CD4-positive, alpha-beta T cell treated with Interleukin-6 at 100 ng/mL for 8 hours (primary cell): ENCODE measurements at regions not wholly inside any gene's neighbourhood (a gene's known extent, or its start where the extent isn't known, plus 50 kb on each side); places are given as distances from the start of the nearest gene placed in this dataset.

Experiments
- DNase-seq: peaks from one replicate; pipeline ENCODE4 v3.0.0-alpha.2; 2020; ENCODE audit warnings: mixed read lengths, low spot score

DNA sequence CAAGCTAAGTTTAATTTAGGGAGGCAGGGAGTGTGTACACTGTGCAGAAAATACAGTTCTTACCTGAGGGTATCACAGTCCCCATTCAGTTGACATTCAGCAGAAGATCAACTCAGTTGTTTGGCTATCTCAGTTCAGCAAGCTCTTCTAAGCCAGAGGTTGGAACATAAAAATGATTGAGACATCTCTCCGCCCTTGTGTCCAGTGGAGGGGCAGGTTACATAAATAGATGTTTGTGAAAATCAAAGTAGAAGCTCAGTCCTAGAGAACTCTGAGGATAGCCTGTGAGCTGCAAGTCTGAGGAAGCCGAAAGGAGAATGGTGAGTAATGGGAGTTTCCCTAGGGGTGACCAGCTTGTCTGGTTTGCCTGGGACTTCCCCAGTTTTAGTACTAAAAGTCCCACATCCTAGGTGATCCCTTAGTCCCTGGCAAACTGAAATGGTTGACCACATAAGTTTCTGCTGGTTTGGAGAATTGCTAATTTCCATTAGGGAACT lies 251.4 kb upstream of the ATP2B1 start:
- DNase-seq, result peak; percentile 18

DNA sequence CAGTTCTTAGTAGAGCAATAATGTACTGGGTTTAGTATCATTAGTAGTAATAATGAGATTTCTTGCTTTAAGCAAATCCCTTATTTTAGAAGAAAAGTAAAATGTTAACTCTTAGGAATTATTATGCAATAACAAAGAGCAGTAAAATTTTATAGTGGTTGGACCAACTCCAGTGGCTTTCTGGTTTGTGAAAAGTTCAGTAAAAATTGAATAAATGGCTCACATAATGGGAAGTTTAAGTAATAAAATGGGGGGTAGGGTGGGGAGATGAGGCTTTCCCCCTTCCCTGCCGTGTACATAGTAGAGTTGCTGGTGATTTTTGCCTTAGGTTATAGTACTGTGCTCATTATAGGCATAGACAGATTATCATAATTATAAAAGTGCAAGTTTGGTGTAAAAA lies 250.5 kb upstream of the ATP2B1 start:
- no peak for DNase-seq

DNA sequence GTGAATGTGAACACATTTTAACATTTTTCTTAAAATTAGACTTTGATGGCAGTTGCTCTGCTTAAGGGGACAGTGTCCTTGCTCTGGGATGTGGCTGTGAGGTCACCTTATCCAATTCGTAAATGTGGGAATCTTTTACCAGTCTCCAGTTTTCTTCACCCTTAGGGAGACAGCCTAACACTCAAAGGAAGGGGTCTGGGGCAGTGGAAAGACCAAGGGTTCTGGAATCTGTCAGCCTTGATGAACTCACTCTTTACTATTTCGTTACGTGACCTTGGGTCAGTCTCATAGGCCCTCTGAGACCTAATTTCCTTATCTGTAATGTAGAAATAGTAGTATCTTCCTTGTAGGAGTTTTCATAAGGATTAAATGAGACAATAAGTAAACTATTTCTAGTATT lies 245.6 kb upstream of the ATP2B1 start:
- DNase-seq, result no peak

DNA sequence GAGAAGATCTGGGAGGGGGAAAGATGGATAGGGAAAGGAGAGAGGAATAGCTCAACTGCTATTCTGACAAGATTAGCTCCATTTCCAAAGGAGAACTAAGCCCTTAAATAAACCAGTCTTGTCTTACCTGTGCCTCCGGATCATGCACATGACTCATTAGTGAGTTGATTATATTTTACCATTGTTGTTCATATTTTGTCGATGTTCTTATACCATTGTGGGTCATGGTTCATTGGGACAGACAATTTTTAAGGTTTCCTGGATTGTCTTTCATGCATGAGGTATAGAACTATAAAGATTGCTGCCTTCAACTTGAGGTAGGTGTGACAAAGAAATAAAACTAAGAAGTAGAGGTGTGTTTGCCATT lies 243.0 kb upstream of the ATP2B1 start:
- no peak for DNase-seq

DNA sequence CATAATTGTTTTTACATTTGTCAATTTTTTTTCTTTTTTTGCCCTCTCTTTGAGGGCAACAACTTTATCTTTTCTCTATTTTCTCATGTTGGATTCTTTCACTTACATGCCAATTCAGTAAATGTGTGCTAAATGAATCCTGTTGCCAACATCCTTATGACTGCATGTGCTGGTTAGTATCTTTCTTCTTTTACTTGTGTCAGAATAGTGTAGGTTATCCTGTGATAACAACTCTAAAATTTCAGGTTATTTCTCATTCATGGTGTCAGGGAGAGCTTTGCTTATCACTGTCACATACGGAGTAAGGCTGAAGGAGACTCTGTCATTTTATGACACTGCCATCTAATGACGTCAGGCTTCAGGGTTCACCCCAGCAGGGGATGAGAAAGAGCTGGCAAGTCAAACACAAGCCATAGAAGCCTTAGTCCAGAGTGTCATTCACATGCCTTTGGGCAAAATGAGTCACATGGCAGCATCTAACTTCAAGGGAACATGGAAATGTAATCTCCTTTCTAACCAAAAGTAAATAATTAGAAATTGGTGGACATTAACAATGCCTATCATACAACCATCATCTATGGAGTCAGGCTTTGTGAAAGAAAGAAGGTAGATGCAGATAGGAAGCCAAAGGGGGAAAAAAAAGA lies 242.5 kb upstream of the ATP2B1 start:
- DNase-seq, result no peak

DNA sequence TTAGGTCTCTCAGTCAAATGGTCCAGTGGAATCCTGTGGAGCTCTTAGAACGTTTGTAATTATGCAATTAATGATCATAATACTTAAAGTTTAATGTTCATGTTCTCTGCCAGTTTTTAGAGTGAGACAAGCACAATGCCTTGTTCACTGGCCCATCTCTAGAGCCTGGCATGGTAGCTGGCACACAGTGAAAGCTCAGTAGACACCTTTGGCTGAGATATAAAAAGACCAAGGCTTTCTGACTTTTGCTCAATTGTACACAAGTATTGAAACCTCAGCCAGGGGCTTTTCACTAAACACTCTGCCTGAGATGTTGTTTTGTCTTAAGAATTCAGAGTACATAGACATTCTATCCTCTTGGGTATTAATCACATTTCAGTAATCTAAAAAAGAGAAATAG lies 241.8 kb upstream of the ATP2B1 start:
- DNase-seq, result no peak

DNA sequence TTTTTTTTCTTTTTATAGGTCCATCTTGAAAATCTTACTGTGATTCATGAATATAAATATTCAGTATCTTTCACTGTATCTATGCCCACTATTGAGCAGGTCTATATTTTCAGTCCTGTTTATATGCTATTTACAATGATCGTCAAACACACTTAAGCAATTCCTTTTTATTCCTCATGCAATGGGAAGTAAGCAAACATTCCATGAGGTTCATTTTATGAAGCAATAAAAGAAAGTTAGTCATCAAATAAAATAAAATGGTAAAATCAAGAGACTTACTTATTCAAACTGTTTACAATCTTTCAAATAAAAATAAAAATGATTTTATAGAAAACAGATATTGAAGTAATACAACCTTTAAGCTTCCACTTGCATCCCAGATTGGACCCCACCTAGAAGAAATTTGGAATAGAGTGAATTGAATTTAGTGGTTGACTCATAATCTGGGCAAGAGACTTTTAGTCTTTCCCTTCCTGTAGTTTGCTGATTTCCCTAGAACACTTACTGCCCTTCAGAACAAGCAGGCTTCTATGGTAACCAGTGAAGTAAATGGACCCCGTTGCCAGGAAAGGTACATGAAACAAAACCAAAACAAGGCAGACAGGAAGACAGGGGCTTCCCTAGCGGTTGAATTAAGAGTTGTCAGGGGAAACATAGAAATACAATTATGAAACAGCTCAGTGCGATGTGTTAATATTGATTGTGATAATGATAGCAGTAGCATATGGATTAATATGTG lies 241.0 kb upstream of the ATP2B1 start:
- DNase-seq, result peak; percentile 79

DNA sequence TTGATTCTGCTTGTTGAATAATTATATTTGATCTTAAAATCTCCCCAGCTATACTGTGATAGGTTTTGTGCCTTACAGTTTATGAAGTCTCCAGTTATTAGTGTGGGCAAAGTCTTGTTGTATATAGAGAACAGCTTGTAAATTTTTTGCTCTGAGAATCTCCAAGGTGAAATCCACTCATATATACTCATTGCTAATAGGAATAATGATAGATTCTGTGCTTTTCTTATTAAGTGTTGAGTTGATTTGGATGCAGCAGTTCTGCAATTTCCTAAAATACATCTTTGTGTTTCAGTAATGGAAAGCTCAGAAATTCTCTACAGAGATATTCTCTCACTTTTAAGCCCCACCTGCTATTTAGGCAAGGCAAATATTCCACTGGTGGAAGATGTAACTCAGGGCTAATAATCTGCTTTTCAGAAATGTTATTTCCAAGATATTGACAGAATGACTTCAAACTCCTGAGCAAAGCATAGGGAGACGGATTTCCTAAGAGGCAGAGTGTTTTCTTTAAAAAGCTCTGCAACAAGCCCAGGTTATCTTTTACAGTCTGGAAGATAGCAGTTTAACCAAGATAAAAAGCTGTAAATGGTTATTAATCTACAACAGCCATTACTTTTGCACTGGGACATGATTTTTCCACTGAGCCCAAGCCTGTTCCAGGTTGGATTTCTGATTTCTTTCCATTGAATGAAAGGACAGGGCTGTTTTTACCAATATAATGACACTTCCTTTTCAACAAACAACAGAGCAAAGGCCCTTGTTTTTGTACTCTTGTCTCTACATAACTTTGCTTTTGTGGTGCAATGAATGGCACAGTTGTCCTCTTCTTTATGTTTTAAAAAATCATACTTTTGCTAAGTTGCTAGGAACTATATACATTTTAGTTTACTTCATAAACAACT lies 239.9 kb upstream of the ATP2B1 start:
- no peak for DNase-seq

DNA sequence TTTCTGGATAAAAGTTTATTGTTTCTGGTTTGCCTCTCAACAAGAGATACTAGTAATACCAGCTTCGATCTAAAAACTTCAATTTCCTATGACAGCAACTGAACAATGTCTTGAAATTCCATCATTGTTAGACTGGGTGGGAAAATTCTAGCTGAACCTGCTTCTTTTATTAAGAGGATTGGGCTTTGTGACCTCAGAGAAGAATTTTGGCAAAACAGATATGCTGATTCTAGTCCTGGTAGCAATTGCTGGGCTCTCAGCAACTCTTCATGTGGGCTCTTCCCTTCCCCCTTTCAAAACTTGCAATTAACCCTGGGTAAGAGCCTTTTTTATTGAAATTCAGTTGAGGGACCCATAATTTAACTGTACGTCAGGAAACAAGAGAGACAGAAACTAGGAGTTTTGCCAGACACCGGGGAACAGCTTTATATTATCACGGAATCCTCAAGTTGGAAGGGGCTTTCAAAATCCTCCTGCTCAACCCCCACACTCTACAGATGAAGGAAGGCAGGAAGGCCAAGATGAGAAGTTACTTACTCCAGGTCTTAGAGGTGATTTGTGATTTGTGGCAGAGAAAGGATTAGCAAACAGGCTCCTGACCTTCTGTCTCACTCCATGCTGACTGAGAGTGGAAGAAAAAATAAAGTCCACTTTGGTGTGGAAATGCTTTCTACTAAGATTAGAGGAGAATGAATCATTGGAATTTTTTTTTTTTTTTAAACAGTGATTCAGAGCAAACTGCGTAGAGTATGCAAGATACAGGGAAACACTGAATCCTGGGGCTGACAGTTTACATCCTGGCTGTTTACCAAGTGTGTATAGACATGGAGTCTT lies 239.0 kb upstream of the ATP2B1 start:
- DNase-seq, result no peak

DNA sequence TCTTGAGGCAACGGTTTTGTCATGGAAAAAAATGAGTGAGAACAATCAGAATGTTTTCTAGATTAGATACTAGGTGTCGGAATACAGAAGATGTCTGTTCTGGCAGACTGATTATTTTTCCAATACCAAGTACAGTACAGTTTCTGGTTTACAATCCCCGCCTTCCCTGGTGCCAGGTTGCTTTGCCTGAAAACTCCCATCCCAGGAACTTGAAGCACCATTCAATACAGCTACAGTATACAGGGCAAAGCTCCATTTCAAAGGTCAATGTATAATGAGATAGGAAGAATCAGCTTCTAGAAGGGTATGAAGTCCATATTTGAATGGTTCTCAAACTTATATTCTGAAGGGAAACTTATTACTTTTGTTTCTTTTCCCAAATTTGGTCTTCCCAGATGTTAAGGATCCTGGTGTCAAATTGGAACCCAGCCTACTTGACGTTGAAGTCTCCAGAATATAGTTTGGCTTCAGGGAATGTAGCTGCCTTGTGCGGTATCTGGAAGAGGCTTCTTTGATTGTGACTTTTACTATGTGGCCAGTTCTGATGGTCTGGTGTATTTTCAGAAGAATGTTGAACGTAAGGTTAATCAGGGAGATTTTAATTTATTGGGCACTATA lies 238.0 kb upstream of the ATP2B1 start:
- DNase-seq, result no peak

DNA sequence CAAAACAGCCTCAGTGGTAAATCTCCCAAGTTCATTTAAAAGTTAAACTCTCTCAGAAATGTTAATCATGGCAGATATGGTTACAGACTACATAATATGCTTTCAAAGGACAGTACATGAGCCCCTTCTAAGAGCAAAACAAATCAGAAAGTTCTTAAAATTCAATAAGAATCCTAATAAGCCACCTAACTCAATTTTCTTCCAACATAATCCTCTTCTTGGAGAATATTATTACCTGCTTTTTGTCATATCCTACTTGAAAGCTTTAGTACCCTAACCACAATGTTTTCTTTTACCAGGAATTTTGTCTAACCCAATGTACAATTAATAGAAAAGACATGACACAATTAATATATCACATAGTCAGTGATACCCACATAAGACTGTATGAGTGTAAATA lies 236.5 kb upstream of the ATP2B1 start:
- no peak for DNase-seq

DNA sequence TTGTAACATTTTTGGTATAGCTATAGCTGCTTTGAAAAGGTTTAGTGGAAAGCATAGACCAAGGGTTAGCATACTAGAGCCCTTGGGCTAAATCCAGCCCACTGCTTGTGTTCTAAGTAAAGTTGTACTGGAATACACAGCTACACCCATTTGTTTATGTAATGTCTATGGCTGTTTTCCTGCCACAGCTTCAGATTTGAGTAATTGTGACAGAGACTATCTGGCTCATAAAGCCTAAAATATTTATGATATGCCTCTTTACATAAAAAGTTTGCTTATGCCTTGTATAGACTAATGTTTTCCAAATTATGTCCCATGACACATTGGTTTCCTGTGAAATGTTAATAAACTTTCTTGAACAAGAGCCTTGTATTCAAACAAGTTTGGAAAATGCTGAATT lies 234.8 kb upstream of the ATP2B1 start:
- no peak for DNase-seq

DNA sequence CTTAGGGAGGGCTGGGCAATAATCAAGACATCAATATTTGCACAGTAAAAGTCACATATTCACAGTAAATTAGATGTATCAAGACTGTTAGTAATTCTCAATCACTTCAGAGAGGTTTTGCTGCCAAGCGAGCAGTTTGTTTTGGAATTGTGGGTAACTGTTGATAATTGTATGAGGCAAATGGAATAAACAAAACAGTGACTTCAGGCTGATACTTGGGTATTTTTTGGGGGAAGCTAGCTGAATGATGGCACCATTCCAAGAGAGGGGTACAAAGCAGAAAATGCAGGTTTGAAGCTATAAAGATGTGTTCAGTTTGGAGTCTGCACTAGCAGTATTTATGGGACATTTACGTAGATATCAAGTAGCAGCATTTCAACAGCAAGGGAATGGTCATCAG lies 232.8 kb upstream of the ATP2B1 start:
- no peak for DNase-seq

DNA sequence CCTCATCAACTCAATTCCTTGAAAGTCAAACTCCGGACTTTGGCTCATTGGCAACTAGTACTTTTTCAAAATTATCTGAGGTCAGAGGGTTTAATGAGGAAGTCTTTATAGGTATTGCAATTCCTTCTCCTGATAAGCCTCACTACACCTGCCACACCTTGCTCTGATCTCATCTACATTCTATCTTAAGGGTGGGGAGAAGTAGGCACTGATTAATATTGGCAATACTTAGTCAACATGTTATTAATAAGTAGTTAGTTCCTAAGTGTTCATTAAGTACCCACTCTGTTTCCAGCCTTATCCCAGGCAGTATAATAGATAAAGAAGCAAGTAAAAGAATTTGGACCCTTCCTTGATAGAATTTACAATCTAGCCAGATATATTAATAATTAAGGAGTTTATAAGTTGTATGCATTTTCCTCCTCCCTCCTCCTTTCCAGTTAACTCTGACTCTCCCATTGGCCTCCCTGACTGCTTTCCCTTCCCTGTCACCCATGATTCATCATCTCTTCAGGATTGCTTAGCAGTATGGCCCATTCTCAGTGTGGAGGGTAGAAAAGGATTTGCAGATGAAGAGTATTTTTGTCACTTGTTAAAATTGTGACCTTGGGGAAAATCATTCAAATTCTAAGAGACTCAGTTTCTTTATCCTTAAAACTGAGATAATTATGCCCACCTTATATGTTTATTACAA lies 231.0 kb upstream of the ATP2B1 start:
- no peak for DNase-seq

DNA sequence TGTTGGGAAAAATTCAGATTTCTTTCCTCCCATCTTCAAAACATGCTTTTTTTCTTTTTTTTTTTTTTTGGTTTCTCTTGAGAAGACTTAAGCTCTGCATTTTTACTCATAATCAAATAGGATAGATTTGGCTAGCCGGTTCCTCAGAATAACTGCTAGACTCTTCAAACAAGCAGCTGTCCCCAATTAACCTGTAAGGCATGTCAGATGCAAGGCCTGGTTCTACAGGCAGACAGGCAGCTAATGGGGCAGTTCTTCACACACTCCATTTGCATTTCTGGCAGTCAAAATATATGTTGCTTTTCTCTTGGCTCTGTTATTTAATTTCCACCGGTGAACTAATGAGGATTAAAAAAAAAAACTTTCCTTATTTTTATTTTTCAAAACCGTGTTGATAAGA lies 228.0 kb upstream of the ATP2B1 start:
- DNase-seq, result no peak

DNA sequence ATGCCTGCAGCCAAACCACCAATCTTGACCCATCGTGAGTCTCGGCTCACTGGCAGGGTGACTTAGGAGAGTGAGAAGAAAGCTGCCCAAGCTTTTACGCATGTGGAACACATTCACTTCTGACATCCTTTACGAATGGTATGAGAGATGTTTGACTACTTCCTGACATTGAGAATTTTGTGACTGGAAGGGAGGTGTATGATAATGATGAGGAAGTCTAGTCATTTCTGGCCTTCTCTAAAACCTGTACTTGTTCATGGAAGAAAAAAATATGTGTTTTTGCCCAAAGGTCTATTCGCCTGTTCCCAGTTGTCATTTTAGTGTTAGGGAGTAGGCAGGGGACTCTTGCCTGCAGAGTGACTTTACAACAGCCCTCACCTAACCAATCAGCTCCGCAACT lies 227.2 kb upstream of the ATP2B1 start:
- DNase-seq, result no peak

DNA sequence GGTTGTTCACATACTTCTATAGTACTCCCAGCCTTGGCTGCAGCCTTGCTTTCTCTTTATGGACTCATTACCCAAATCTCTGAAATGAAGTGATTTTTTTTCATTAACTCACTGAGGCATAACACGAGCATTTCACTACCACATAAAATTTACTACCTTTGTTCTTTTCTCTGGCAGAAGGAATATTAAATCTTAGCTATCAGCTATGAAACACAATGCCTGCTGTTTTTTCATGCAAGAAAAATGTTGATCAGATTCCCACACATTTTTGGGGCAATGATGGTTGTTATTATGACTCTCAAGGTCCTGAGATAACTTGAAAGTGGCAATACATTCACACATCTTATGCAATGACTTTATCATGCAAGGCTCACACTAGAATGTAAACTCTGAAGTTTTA lies 225.3 kb upstream of the ATP2B1 start:
- DNase-seq, result no peak

DNA sequence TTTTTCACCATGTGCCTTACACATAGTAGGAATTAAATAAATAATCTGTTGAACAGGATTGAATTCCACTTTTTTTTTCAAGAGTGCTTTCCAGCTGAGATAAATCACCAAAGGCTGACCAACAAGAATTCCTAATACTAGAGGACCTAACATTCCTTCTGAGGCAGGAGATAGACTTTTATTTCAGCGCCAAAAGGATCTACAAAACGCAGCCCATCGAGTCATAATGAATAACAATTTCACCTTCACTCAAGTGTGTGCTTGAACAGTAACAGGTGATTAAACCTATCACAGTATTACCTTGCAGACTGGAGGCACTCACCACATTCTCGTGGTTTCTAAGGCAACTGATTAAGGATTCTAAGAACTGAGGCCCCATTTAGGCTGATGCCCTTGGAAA lies 224.3 kb upstream of the ATP2B1 start:
- no peak for DNase-seq

DNA sequence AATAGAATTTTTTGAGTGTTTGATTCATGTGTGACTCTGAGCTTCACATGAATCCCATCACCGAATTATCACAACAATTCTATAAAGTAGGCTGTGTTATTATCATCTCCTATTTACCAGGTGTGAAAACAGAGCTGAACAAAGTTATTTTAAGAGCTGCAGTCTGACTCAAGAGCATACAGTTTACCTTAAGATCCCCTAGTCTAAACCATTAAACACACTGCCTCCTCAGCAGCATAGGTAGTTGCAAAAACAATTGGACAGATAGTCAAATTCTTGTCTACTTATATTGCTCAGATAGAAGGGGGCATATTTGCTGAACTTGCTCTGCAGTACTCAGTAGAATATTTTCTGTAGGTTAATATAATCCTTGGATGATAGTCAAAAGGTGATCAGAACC lies 219.8 kb upstream of the ATP2B1 start:
- DNase-seq, result no peak

DNA sequence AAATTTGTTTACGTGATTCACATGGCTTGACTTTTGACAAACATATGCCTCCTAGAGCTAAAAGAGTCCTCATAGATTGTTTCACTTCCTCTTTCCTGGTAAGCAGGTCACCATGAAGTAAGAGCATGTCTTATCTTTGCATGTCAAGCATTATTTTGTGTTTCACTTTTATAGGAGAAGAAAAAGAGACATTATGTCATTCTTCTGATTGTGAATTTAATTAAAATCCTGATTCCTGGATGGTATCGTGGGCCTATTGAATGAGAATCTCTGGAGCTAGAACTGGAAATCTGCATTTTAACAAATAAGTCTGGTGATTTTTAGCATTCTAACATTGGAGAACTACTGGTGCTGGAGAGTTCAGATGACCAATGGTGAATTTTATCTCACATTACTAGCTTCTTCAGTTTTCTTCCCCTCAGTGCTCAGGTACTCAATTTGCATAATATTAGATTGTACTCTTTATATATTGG lies 218.6 kb upstream of the ATP2B1 start:
- DNase-seq, result no peak

DNA sequence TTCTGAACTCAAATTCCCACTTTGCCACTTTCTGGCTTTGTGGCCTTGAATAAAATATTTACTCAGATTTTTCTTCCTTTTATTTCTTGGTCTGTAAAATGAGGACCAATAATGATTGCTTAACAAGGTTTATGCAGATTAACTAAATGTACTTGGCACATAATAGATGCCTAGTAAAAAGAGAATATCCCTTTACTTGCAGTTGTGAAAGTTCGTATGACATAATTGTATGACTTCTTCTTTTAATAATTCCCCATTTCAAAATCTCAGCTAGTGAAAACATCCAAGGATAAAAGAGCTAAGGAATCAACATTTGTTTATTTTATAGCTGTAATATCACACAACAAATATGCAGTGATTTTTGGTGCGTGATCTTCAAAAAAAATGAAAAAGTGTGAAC lies 215.6 kb upstream of the ATP2B1 start:
- DNase-seq, result no peak
